ENCODE measurements at regions not wholly inside any gene's neighbourhood (a gene's known extent, or its start where the extent isn't known, plus 50 kb on each side); places are given as distances from the start of the nearest gene placed in this dataset.

- TF ChIP-seq POLR2A (IDR thresholded peaks at IDR 0.05; ENCODE audit: insufficient read depth in 1 of 2, low read depth in 2 of 2, low read length in 2 of 2) = no peak
- no peak for TF ChIP-seq ZXDC (CRISPR knock-in tag; IDR thresholded peaks at IDR 0.05)
- TF ChIP-seq RNF2 (conservative IDR thresholded peaks at IDR 0.05; ENCODE audit: low read depth) = no peak
- no peak for TF ChIP-seq NFYB (CRISPR knock-in tag; IDR thresholded peaks at IDR 0.05)
- no peak for TF ChIP-seq KLF9 (CRISPR knock-in tag; IDR thresholded peaks at IDR 0.05; ENCODE audit: low read depth)
- no peak for TF ChIP-seq NFIC (IDR thresholded peaks at IDR 0.05; ENCODE audit: low read length)
- no peak for TF ChIP-seq ZBTB20 (CRISPR knock-in tag; IDR thresholded peaks at IDR 0.05; ENCODE audit: borderline replicate concordance, low read depth)
- no peak for TF ChIP-seq U2AF2 (IDR thresholded peaks at IDR 0.05; ENCODE audit: low read depth, low read length)
These were observed 2160.4 kb downstream of the MAT2B start for GRCh38 chr5:165665735-165666400.
